T-helper 1 cell treated with Interleukin-12 subunit alpha and Interleukin-12 subunit beta and Interleukin-4 antibody, amounts not matched to agents 30 ng/mL and 1 ng/mL, for 36 hours (primary cell): ENCODE measurements at regions not wholly inside any gene's neighbourhood (a gene's known extent, or its start where the extent isn't known, plus 50 kb on each side); places are given as distances from the start of the nearest gene placed in this dataset.

Source experiments
- intact Hi-C: fragments of 100-400 bp; cut with micrococcal nuclease; formaldehyde crosslinking; loops from one replicate; pipeline ENCODE4 v1.15.1; 2024

- intact Hi-C loops: no loop called here
Measured at GRCh38 chr2:121897335-121897970, 142.0 kb downstream of the TSN start.

GRCh38 chr2:121898483-121898882, 143.0 kb downstream of the TSN start:
- intact Hi-C loops: no loop called here

- intact Hi-C loops: no loop called here
Measured at GRCh38 chr2:121900391-121900790, 144.9 kb downstream of the TSN start.

- intact Hi-C loops: no loop called here
Measured at GRCh38 chr2:121902171-121902591, 146.7 kb downstream of the TSN start.

GRCh38 chr2:121902616-121903015, 147.2 kb downstream of the TSN start:
- intact Hi-C loops: no loop called here

GRCh38 chr2:121903037-121903689, 147.7 kb downstream of the TSN start:
- intact Hi-C loops: no loop called here

GRCh38 chr2:121904656-121905055, 149.2 kb downstream of the TSN start:
- intact Hi-C loops: no loop called here

- intact Hi-C loops: no loop called here
Measured at GRCh38 chr2:121905201-121905600, 149.8 kb downstream of the TSN start.

- intact Hi-C loops: no loop called here
Measured at GRCh38 chr2:121906170-121906569, 150.7 kb downstream of the TSN start.

- intact Hi-C loops: no loop called here
Measured at GRCh38 chr2:121907928-121908327, 152.5 kb downstream of the TSN start.

GRCh38 chr2:121910139-121910538, 154.7 kb downstream of the TSN start:
- intact Hi-C loops: no loop called here

- intact Hi-C loops: no loop called here
Measured at GRCh38 chr2:121911036-121911435, 155.6 kb downstream of the TSN start.

GRCh38 chr2:121917143-121917542, 161.7 kb downstream of the TSN start:
- intact Hi-C loops: no loop called here

- intact Hi-C loops: no loop called here
Measured at GRCh38 chr2:121918231-121918630, 162.8 kb downstream of the TSN start.

- intact Hi-C loops: no loop called here
Measured at GRCh38 chr2:121919803-121920202, 164.4 kb downstream of the TSN start.

- intact Hi-C loops: no loop called here
Measured at GRCh38 chr2:121925466-121925865, 170.0 kb downstream of the TSN start.

- intact Hi-C loops: no loop called here
Measured at GRCh38 chr2:121943285-121943684, 187.8 kb downstream of the TSN start.

- intact Hi-C loops: no loop called here
Measured at GRCh38 chr2:121944072-121944831, 188.8 kb downstream of the TSN start.

GRCh38 chr2:121947674-121948073, 192.2 kb downstream of the TSN start:
- intact Hi-C loops: no loop called here

GRCh38 chr2:121949271-121949670, 193.8 kb downstream of the TSN start:
- intact Hi-C loops: no loop called here

- intact Hi-C loops: no loop called here
Measured at GRCh38 chr2:121955426-121955825, 200.0 kb downstream of the TSN start.

- intact Hi-C loops: no loop called here
Measured at GRCh38 chr2:121955872-121956271, 200.4 kb downstream of the TSN start.

GRCh38 chr2:121960251-121960650, 204.8 kb downstream of the TSN start:
- intact Hi-C loops: no loop called here
